IMR-90 (cell line): ENCODE measurements at regions not wholly inside any gene's neighbourhood (a gene's known extent, or its start where the extent isn't known, plus 50 kb on each side); places are given as distances from the start of the nearest gene placed in this dataset.

Experiments
- ATAC-seq: fragments of 200-7000 bp; cut with Tn5 transposase; 2 replicates; pipeline ENCODE4 v1.9.1; 2020; ENCODE audit warnings: low read depth, mild to moderate bottlenecking, moderate library complexity
- BruUV-seq: library from RNA; stranded (reverse); fragments of 400-500 nt; replicated peaks from 2 replicates; lab custom pipeline; 2021; lab: Mats Ljungman, UMichigan
- CTCF ChIA-PET: fragments of 300-600 bp; formaldehyde crosslinking; extraction: SDS; loops from one replicate; lab custom pipeline; 2021; ENCODE audit warnings: antibody characterized with exemption; lab: Yijun Ruan, JAX
- POLR2A ChIA-PET: fragments of 300-600 bp; sonication (Branson Sonifier 250); formaldehyde crosslinking; loops from one replicate; lab custom pipeline; 2022; ENCODE audit warnings: antibody characterized with exemption; ENCODE audit not compliant: unreplicated experiment; lab: Charles Lee
- DNase-seq: peaks from one replicate; pipeline ENCODE4 v3.0.0; 2013
- H2AFZ ChIP-seq: replicated peaks from 2 replicates; pipeline ENCODE3; 2013; ENCODE audit warnings: low read length, mild to moderate bottlenecking; ENCODE audit not compliant: poor library complexity
- H2AK5ac ChIP-seq: 2 replicates; pipeline ENCODE4 v1.6.1; 2013; ENCODE audit warnings: low read depth, low read length, inconsistent platforms
- H2AK9ac ChIP-seq: replicated peaks from 2 replicates; pipeline ENCODE3; 2013; ENCODE audit warnings: mild to moderate bottlenecking, low read depth, low read length, moderate library complexity; ENCODE audit not compliant: poor library complexity
- H2BK120ac ChIP-seq: 2 replicates; pipeline ENCODE4 v1.6.1; 2013; ENCODE audit warnings: low read depth, low read length, inconsistent platforms
- H2BK15ac ChIP-seq: 3 replicates; pipeline ENCODE4 v1.6.1; 2013; ENCODE audit warnings: low read depth, low read length, inconsistent platforms
- H2BK20ac ChIP-seq: 2 replicates; pipeline ENCODE4 v1.6.1; 2013; ENCODE audit warnings: low read depth, mild to moderate bottlenecking, inconsistent platforms, low read length, moderate library complexity
- H2BK5ac ChIP-seq: 2 replicates; pipeline ENCODE4 v1.6.1; 2013; ENCODE audit warnings: mild to moderate bottlenecking, low read depth, low read length, inconsistent platforms; ENCODE audit not compliant: poor library complexity, severe bottlenecking
- H3K14ac ChIP-seq: replicated peaks from 2 replicates; pipeline ENCODE4 v1.6.1; 2013; ENCODE audit warnings: low read depth, low read length, inconsistent platforms
- H3K18ac ChIP-seq: 2 replicates; pipeline ENCODE4 v1.6.1; 2013; ENCODE audit warnings: low read depth, low read length, control low read depth
- H3K23ac ChIP-seq: 2 replicates; pipeline ENCODE4 v1.6.1; 2013; ENCODE audit warnings: low read depth, low read length, inconsistent platforms
- H3K27ac ChIP-seq: 2 replicates; pipeline ENCODE4 v1.5.1; 2013; ENCODE audit warnings: mild to moderate bottlenecking, control low read depth, low read length; ENCODE audit not compliant: insufficient read depth
- H3K27me3 ChIP-seq: 2 replicates; pipeline ENCODE4 v1.6.1; 2013; ENCODE audit warnings: low read length; ENCODE audit not compliant: control insufficient read depth, insufficient read depth
- H3K36me3 ChIP-seq: 2 replicates; pipeline ENCODE4 v1.6.1; 2013; ENCODE audit warnings: low read length, mixed read lengths; ENCODE audit not compliant: control insufficient read depth, insufficient read depth
- H3K4ac ChIP-seq: 2 replicates; pipeline ENCODE4 v1.6.1; 2013; ENCODE audit warnings: low read depth, low read length, inconsistent platforms
- H3K4me1 ChIP-seq: 2 replicates; pipeline ENCODE4 v1.6.1; 2013; ENCODE audit warnings: low read length, mixed read lengths; ENCODE audit not compliant: control insufficient read depth, insufficient read depth
- H3K4me2 ChIP-seq: 2 replicates; pipeline ENCODE4 v1.6.1; 2013; ENCODE audit warnings: low read depth, mild to moderate bottlenecking, control low read depth, low read length, moderate library complexity
- H3K4me3 ChIP-seq: 2 replicates; pipeline ENCODE4 v1.5.1; 2013; ENCODE audit warnings: low read depth, mild to moderate bottlenecking, control low read depth, low read length, moderate library complexity; ENCODE audit not compliant: insufficient read depth
- H3K56ac ChIP-seq: 2 replicates; pipeline ENCODE4 v1.6.1; 2013; ENCODE audit warnings: low read length, inconsistent platforms; ENCODE audit not compliant: insufficient read depth; ENCODE audit errors: extremely low read depth
- H3K79me1 ChIP-seq, 2 experiments: 2 replicates each; pipeline ENCODE4 v1.6.1; 2013; ENCODE audit warnings: low read length in 2 of 2, inconsistent platforms in 1 of 2, low read depth in 1 of 2
- H3K9ac ChIP-seq: 2 replicates; pipeline ENCODE4 v1.6.1; 2013; ENCODE audit warnings: low read depth, low read length, control low read depth
- H3K9me1 ChIP-seq: 2 replicates; pipeline ENCODE4 v1.6.1; 2013; ENCODE audit warnings: low read length, inconsistent platforms; ENCODE audit not compliant: insufficient read depth
- H3K9me3 ChIP-seq: 2 replicates; pipeline ENCODE4 v1.6.1; 2013; ENCODE audit warnings: low read length; ENCODE audit not compliant: control insufficient read depth, insufficient read depth
- H4K20me1 ChIP-seq: 2 replicates; pipeline ENCODE4 v1.6.1; 2013; ENCODE audit warnings: low read length, inconsistent platforms; ENCODE audit not compliant: insufficient read depth
- H4K5ac ChIP-seq: 2 replicates; pipeline ENCODE4 v1.6.1; 2013; ENCODE audit warnings: mild to moderate bottlenecking, low read depth, low read length, control low read depth
- H4K8ac ChIP-seq, 2 experiments: 2 replicates each; pipeline ENCODE4 v1.6.1; 2013; ENCODE audit warnings: low read depth in 2 of 2, low read length in 2 of 2, control low read depth in 1 of 2, inconsistent platforms in 1 of 2
- H4K91ac ChIP-seq: 2 replicates; pipeline ENCODE4 v1.6.1; 2013; ENCODE audit warnings: low read depth, low read length, inconsistent platforms; ENCODE audit not compliant: insufficient read depth
- BHLHE40 ChIP-seq: fragments of 150-350 bp; IDR thresholded peaks from 2 replicates; pipeline ENCODE4 v1.6.1; 2016; ENCODE audit warnings: mild to moderate bottlenecking, low read depth, low read length
- CEBPB ChIP-seq: IDR thresholded peaks from 2 replicates; pipeline ENCODE4 v1.6.1; 2012; ENCODE audit warnings: low read depth, low read length, improper control_type of control experiment
- CTCF ChIP-seq: conservative IDR thresholded peaks from 2 replicates; pipeline ENCODE4 v1.5.1; 2012; ENCODE audit warnings: mild to moderate bottlenecking, low read depth, low read length, improper control_type of control experiment
- MAFK ChIP-seq: IDR thresholded peaks from 2 replicates; pipeline ENCODE4 v1.6.1; 2012; ENCODE audit warnings: low read depth, low read length, improper control_type of control experiment
- MXI1 ChIP-seq: IDR thresholded peaks from 2 replicates; pipeline ENCODE4 v1.6.1; 2012; ENCODE audit warnings: low read depth, mild to moderate bottlenecking, low read length, moderate library complexity, borderline replicate concordance
- POLR2A ChIP-seq: IDR thresholded peaks from 2 replicates; pipeline ENCODE4 v1.6.1; 2012; ENCODE audit warnings: mild to moderate bottlenecking, low read depth, low read length
- RCOR1 ChIP-seq: IDR thresholded peaks from 2 replicates; pipeline ENCODE4 v1.6.1; 2012; ENCODE audit warnings: mild to moderate bottlenecking, low read length, improper control_type of control experiment; ENCODE audit not compliant: insufficient replicate concordance
- RFX5 ChIP-seq: IDR thresholded peaks from 2 replicates; pipeline ENCODE4 v1.8.0; 2012; ENCODE audit warnings: low read depth, mild to moderate bottlenecking, low read length, moderate library complexity
- SMC3 ChIP-seq: fragments of 150-350 bp; IDR thresholded peaks from 2 replicates; pipeline ENCODE4 v1.6.1; 2016; ENCODE audit warnings: low read depth, mild to moderate bottlenecking, antibody characterized with exemption, low read length, moderate library complexity
- USF2 ChIP-seq: fragments of 150-350 bp; IDR thresholded peaks from 2 replicates; pipeline ENCODE4 v1.6.1; 2017; ENCODE audit warnings: mild to moderate bottlenecking, antibody characterized with exemption, low read length, low read depth
- WGBS, 2 experiments: methylation state at CpG; one replicate each; pipeline versions ENCODE4 v1.1.5 to v1.1.7; 2013; ENCODE audit warnings: missing lambda C conversion rate in 2 of 2; ENCODE audit not compliant: insufficient read length in 1 of 2; ENCODE audit errors: extremely low coverage in 2 of 2; 5-methylcytosine and 5-hydroxymethylcytosine counted together
- dilution Hi-C: fragments of 300-500 bp; cut with HindIII; formaldehyde crosslinking; loops from one replicate; pipeline ENCODE4 v1.14.3; 2018; ENCODE audit warnings: low sequenced_read_pairs; ENCODE audit not compliant: unreplicated experiment
- in situ Hi-C: fragments of 300-500 bp; cut with MboI; formaldehyde crosslinking; loops from 3 replicates; pipeline ENCODE4 v1.14.3; 2019; ENCODE audit warnings: low sequenced_read_pairs, inconsistent platforms, mixed read lengths
- intact Hi-C: fragments of 100-400 bp; cut with micrococcal nuclease; formaldehyde crosslinking; loops from 2 replicates; pipeline ENCODE4 v1.10.0; 2022

- POLR2A ChIA-PET: no interaction called here
- Histone ChIP-seq H3K18ac (no peak overlapping the region), H3K4me2 (no peak overlapping the region), H3K9ac (no peak overlapping the region), H3K14ac (no peak overlapping the region), H2BK120ac (no peak overlapping the region), H2AK5ac (no peak overlapping the region), H3K9me3 (peaks cover 9% of the 10 kb centered on the region), H2AK9ac (no peak overlapping the region), H3K23ac (no peak overlapping the region), H2AFZ (no peak overlapping the region), H4K91ac (no peak overlapping the region), H3K36me3 (no peaks in the 10 kb centered on the region), H3K56ac (no peak overlapping the region), H3K27me3 (no peaks in the 10 kb centered on the region), H3K79me1 (no peaks in the 10 kb centered on the region), H3K9me1 (no peaks in the 10 kb centered on the region), H2BK20ac (no peak overlapping the region), H3K4me3 (no peak overlapping the region), H3K4me1 (no peaks in the 10 kb centered on the region), H2BK15ac (no peak overlapping the region), H4K20me1 (no peaks in the 10 kb centered on the region), H2BK5ac (no peak overlapping the region), H4K8ac (no peak overlapping the region), H3K4ac (no peak overlapping the region), H3K27ac (no peak overlapping the region), H4K5ac (no peak overlapping the region)
- ATAC-seq (no peak), DNase-seq (no peak)
- dilution Hi-C loops: no loop called here
- CTCF ChIA-PET: no interaction called here
- TF ChIP-seq CTCF (no peak), RFX5 (no peak), POLR2A (no peak), RCOR1 (no peak), MXI1 (no peak), USF2 (no peak), SMC3 (no peak), BHLHE40 (no peak), CEBPB (no peak), MAFK (no peak)
- BruUV-seq: no TSS peak
- WGBS, 2 experiments: no CpG with 5 or more reads among the region's 2 CpGs
- in situ Hi-C loops: no loop called here
- intact Hi-C loops: no loop called here
These were observed 129.1 kb downstream of the CXXC4 start for GRCh38 chr4:104365618-104366017.
